ENCODE measurements at regions not wholly inside any gene's neighbourhood (a gene's known extent, or its start where the extent isn't known, plus 50 kb on each side); places are given as distances from the start of the nearest gene placed in this dataset.

- TF ChIP-seq CTCF (IDR thresholded peaks at IDR 0.05; ENCODE audit: poor library complexity) (no peak), EZH2 (IDR thresholded peaks at IDR 0.05; ENCODE audit: borderline replicate concordance) (no peak), EZH2phosphoT487 (IDR thresholded peaks at IDR 0.05; ENCODE audit: low read depth, severe bottlenecking, unreplicated experiment) (no peak)
- no peak overlapping the region for H3K4me2 ChIP-seq
- no peak overlapping the region for H3K4me3 ChIP-seq
- H3K79me2 ChIP-seq, result no peaks in the 10 kb centered on the region
- H3K36me3 ChIP-seq (replicated peaks; ENCODE audit: insufficient read depth, low read depth), result no peaks in the 10 kb centered on the region
- H3K27ac ChIP-seq, result no peak overlapping the region
- 95% methylated on average over 8 of the region's 8 CpGs for WGBS (ENCODE audit: low lambda C conversion rate, missing lambda C conversion rate)
- H2AFZ ChIP-seq, result no peak overlapping the region
- DNase-seq (ENCODE audit: low spot score), result no peak
- H3K27me3 ChIP-seq, result no peaks in the 10 kb centered on the region
- H3K4me1 ChIP-seq (ENCODE audit: insufficient read depth), result no peaks in the 10 kb centered on the region
- H4K20me1 ChIP-seq (ENCODE audit: insufficient read depth, poor library complexity, severe bottlenecking), result no peaks in the 10 kb centered on the region
- no peaks in the 10 kb centered on the region for H3K9me3 ChIP-seq (ENCODE audit: low read depth)
- H3K9me2 ChIP-seq (replicated peaks; ENCODE audit: insufficient read depth), result no peaks in the 10 kb centered on the region
These were observed 238.0 kb downstream of the TBXT start for GRCh38 chr6:165929607-165930006.

- Histone ChIP-seq H3K27ac (no peak overlapping the region), H2AFZ (no peak overlapping the region), H3K27me3 (no peaks in the 10 kb centered on the region), H3K36me3 (replicated peaks; ENCODE audit: insufficient read depth, low read depth) (no peaks in the 10 kb centered on the region), H3K9me2 (replicated peaks; ENCODE audit: insufficient read depth) (no peaks in the 10 kb centered on the region), H3K9me3 (ENCODE audit: low read depth) (no peaks in the 10 kb centered on the region), H4K20me1 (ENCODE audit: insufficient read depth, poor library complexity, severe bottlenecking) (no peaks in the 10 kb centered on the region), H3K4me2 (no peak overlapping the region), H3K4me1 (ENCODE audit: insufficient read depth) (no peaks in the 10 kb centered on the region), H3K4me3 (no peak overlapping the region), H3K79me2 (no peaks in the 10 kb centered on the region)
- 73% methylated on average over 4 of the region's 4 CpGs for WGBS (ENCODE audit: low lambda C conversion rate, missing lambda C conversion rate)
- DNase-seq (ENCODE audit: low spot score), result no peak
- TF ChIP-seq EZH2phosphoT487 (IDR thresholded peaks at IDR 0.05; ENCODE audit: low read depth, severe bottlenecking, unreplicated experiment) (no peak), CTCF (IDR thresholded peaks at IDR 0.05; ENCODE audit: poor library complexity) (no peak), EZH2 (IDR thresholded peaks at IDR 0.05; ENCODE audit: borderline replicate concordance) (no peak)
These were observed 241.3 kb downstream of the TBXT start for GRCh38 chr6:165926378-165926777.

- Histone ChIP-seq H3K27me3 (no peaks in the 10 kb centered on the region), H3K4me1 (ENCODE audit: insufficient read depth) (no peaks in the 10 kb centered on the region), H3K4me2 (no peak overlapping the region), H3K27ac (no peak overlapping the region), H2AFZ (no peak overlapping the region), H4K20me1 (ENCODE audit: insufficient read depth, poor library complexity, severe bottlenecking) (no peaks in the 10 kb centered on the region), H3K79me2 (no peaks in the 10 kb centered on the region), H3K9me2 (replicated peaks; ENCODE audit: insufficient read depth) (no peaks in the 10 kb centered on the region), H3K4me3 (no peak overlapping the region), H3K36me3 (replicated peaks; ENCODE audit: insufficient read depth, low read depth) (no peaks in the 10 kb centered on the region), H3K9me3 (ENCODE audit: low read depth) (no peaks in the 10 kb centered on the region)
- no peak for DNase-seq (ENCODE audit: low spot score)
- WGBS (ENCODE audit: low lambda C conversion rate, missing lambda C conversion rate), result 48% methylated on average over 1 of the region's 1 CpG
- TF ChIP-seq EZH2 (IDR thresholded peaks at IDR 0.05; ENCODE audit: borderline replicate concordance), result no peak
- TF ChIP-seq EZH2phosphoT487 (IDR thresholded peaks at IDR 0.05; ENCODE audit: low read depth, severe bottlenecking, unreplicated experiment), result no peak
- no peak for TF ChIP-seq CTCF (IDR thresholded peaks at IDR 0.05; ENCODE audit: poor library complexity)
These were observed 242.0 kb downstream of the TBXT start for GRCh38 chr6:165925474-165926156.

All from hepatocyte (in vitro differentiated cells).